HuH-7.5 (cell line): ENCODE measurements at regions not wholly inside any gene's neighbourhood (a gene's known extent, or its start where the extent isn't known, plus 50 kb on each side); places are given as distances from the start of the nearest gene placed in this dataset.

Experiments used
- DNase-seq: peaks from one replicate; pipeline ENCODE4 v3.0.0; 2011; ENCODE audit warnings: low spot score

DNA sequence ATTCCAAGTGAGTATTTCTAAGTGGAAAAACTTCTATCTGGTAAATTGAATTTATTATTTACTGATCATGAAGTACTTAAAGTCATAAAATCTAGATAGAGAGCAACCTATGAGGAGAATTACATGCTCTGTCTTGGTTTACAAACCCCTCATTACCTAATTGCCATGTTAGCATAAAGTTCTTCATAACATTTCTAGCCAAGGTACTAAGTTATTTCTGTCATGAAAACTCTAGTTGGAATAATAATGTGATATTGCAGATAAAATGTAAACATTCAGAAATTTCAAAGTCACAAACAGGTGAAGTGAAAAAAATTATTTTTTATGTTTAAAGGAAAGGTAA lies 228.6 kb downstream of the TTLL7 start:
- no peak for DNase-seq

DNA sequence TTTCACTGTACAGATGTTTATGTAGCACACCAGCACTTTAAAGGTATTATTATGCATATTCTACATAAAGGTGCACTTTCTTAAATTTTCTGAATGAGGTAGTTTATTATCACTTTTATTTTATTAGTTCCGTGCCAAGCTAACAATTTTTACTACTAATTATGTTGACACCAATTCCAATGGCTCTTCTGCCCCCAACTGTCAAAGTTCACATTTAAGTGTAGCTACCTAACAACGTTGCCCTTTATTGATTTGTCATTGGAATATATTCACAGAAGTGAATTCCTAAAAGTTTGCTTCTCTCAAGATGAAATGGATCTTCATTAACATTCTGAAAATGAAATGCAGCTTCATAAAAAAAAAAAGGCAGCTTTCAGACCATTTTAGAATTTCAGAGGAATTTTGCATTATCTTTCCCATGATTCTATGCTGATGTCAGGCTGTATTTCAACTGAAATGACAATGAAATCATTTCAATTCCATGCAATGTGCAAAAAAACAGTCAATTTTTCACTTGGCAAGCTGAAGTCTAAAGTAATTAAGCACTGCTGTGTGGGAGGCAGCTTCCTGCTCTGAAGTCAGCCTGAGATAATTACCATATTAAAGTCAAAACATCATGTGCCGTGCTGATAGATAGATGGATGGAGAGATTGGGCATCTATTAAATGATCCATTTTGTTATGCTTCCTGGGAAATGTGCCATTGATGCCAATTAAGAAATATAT lies 229.2 kb downstream of the TTLL7 start:
- no peak for DNase-seq

DNA sequence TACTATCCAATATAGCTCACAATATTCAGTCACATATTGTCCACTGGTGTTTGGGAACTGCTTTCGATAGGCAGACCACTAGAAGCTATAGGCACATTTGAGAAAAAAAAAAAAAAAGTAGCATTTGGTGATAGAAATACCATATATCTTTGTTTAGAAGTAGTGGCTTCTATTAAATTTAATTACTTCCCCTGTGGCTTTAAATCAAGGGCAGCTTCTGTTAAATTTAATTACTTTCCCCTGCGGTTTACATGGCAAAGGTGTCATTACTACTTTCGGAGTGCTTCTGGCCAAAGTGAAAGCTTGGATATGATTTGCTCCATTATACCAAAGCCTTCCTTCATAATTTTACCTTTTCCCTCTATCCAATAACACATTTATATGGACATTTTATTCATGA lies 229.9 kb downstream of the TTLL7 start:
- no peak for DNase-seq

DNA sequence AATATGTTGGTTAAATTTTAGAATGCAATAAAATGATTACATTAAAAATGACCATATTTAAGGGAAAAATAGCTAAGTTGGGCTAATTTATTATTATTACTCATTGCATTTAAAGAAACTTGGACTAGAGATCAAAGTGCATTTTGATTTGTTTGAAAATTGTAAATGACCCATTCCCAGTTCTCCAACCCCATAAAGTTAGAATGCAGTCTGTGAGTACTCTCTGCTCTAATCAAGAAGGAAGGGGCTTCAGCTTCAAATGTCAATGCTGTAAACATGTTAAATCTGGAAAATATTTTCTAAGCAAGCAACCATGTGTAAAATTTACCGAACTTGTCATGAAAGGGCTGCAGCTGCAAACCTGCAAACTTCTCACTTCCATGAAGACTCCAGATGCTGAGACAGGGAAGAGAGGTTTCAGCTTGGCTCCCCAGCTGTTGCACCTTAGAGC lies 232.7 kb downstream of the TTLL7 start:
- no peak for DNase-seq

DNA sequence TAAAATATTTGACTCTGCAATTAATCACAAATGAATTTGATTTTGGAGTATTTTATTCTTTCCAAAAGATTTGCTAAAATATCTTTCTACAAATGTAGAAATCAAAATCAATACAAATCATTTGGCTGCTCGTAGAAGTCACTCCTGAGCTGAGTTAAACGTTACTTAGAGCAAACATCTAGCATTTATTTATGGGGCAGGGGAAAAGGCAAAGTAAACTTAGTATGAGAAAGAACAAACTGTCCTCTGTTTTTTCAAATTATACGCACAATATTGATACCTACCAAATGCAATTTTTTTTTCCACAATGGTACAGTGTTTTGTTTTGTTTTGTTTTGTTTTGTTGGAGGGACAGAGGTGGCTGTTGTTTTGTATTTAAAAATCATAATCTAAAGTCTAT lies 233.8 kb downstream of the TTLL7 start:
- DNase-seq, result no peak

DNA sequence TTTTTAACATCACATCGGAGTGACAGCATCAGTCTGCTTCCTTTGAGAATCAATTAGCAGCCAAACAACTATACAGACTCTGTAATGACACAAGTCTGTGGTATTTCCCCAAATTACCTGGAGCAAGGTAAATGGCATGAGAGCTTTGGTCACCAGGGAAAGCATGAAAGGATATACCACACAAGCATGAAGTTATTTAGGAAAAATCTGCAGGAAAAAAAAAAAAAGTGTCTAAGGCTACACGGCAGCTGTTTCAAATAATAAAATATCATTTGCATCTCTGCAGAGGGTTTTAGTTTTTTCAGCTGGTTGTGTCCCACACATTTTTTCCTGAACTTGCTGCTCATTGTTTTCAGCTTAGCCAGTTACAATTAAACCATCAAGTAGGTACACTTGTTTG lies 234.7 kb downstream of the TTLL7 start:
- no peak for DNase-seq

DNA sequence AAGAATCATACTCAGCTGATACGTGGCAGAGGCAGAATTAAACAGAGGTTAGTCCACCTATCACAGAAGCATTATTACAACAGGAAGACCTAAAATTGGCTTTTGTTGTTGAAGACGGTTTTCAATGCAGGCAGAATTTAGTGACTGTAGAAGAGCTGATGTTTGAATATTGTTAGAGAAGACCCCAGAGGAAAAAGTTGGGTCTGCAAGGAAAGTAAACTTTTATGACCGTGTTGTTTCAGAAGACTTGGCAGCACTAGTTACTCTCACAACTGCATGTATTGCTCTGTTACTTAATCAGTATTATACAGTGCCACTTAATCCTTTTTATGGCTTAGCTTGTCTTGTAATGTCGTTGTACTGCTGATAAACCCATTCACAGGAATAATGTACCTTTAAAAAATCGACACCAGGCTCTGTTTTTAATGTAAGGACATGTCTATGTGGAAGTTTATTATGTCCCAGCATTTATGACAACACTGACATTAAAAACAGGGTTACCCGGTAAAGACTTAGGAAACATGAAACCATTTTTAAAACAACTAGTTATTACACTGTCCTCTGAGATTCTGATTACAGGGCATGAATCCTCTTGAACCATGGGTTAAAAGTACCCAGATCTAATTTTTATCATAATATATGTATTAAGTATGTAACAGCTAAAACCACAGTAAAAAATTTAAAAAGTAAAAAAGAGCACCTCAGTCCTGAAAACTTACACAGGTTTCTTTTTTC lies 235.4 kb downstream of the TTLL7 start:
- no peak for DNase-seq

DNA sequence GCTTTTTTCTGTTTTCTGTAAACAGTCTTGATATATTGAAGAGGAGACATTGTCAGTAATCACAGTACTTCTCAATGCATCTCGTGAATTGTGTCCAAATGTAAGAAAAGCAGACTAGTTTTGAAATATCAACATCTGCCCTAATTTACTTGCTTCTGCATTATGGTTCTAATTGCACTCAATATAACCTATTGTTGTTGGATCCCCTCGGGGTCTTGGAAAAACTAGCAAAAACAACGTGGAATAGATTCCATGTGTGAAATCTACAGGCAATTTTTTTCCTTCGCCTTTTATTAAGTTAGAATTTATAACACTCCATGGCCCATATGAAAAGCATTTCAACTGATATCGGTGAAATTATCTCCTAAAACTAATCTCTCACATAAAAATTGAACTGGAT lies 236.5 kb downstream of the TTLL7 start:
- no peak for DNase-seq

DNA sequence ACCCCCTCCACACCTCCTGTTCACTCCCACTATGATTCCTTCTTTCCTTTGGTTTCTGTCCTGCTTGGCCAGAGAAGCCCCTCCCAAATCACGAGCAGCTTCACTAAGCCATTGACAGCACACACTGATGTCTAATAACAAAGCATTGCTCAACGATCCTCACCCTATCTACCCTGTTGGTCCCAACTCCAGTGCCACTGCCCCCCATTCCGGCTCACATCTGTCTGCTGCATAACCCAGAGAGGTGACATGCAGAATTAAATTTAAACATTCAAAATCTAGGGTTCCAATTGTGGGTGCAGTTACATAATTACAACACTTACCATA lies 236.9 kb downstream of the TTLL7 start:
- DNase-seq, result no peak

DNA sequence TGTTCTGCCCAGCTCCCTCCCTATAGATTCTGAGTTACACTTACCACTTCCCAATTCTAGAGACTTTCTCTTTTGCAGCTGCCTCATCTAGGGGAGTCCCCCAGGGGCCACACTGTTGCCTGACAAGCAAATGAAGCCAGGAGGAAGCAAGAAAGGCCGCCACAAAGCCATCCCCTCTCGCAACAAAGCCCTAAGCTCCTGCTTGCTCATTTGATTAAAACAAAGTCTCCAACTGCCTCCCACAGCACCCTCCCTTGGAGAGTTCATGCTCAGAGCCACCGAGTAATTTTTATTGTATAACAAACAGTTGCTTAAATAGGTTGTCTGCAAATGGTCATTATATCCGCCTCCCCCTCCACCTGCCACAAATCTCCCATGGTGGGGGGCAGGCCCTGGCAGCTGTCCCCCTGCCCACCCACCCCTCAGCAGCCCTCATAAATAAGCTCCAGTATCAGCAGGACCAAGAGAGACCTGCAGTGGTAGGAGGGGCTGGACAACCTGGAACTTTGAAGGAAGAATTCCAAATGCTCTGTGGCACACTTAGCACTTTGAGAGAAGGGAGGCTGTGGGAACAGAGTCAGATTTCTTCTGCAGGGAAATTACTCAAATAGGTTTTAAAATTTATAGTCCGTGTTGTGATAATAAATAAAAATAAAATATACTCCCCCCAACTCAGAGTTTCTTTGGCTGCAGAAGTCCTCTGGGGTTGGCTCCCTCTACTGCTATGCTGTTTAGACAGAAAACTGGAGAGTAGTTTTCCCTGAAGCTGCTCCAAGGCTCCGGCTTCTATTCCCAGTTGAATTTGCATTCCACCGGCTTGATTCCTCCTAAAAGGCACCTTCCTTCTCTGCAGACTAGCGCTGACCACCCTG lies 237.5 kb downstream of the TTLL7 start:
- DNase-seq, result no peak

DNA sequence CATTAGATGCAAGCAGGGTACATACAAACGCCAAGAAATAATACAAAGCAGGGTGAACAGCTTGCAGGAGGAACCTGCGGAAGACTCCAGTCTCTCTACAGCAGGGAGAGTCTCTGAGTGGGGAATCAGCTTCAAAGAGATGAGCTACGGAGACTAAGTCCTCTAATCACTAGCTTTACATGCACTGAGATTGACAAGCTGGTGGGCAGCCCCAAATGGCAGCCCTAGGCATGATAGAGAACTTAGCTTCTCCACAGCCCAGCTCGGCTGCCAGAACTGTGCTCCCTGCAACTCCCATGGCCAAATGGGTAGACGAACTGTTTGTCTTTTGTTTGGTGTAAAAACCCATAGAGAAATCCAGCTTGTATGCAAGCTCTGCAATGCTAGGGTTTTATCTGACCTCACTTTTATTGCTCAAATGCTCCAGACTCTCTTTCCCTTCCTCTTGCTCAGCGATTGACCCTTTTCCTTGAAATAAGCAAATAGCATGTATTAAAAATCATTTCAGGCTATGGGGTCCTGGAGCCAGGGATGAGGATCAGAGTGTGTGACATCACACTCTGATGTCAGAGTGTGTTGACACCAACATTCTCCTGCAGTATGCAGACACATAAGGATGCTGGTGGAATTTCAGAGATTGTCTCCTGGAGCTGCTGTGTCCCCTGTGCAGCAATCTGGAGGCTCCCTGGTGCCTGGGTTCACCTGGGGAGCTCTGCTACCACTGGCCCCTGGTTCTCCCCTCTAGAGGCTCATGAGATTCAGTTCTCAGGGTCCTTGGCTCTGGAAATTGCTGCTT lies 238.5 kb downstream of the TTLL7 start:
- DNase-seq, result no peak

DNA sequence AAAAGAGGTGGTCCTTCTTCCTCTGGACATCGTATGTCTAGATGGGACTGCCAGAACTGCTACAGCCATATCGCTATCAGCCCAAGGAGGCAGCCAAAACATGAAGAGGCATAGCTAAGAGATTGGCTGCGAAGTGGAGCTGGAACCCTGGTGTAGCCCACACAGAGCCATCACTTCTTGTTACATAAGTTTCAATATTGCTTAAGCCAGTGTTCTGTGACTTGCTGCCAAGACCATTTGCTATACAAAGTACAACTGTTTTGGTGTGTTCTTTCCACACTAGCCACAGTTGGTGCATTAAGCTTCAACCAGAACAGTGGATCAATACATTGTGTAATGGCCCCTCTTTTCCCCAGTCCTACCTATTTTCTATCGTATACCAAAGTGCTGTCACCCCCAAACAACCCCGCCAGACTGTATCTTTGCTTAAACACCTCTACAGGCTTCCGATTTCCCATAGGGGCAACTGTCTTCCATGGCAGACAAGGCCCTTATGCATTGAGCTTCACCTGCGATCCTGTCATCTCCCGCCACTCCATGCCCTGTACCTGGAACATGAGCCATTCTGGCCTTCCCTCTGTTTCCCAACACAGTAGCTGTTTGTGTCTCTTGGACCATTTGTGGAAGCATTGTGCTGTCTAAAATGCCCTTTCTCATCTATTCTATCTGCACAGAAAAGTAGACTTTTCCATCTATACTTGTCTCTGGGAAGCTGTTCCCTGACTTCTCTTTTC lies 241.8 kb downstream of the TTLL7 start:
- DNase-seq, result no peak

DNA sequence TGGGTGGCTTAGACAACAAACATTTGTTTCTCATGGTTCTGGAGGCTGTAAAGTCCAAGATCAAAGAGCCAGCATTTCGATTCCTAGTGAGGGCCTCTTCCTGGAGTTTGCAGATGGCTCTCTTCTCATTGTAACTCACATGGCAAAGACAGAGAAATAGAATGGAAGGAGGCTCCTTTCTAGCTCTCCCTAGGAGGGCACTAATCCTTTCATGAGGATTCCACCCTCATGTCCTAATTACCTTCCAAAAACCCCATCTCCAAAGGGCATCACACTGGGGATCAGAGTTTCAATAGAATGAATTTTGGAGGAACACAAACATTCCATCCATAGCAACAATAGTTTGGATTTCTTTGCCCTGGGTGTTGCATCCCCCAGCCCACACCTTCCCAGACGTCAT lies 247.3 kb downstream of the TTLL7 start:
- no peak for DNase-seq

DNA sequence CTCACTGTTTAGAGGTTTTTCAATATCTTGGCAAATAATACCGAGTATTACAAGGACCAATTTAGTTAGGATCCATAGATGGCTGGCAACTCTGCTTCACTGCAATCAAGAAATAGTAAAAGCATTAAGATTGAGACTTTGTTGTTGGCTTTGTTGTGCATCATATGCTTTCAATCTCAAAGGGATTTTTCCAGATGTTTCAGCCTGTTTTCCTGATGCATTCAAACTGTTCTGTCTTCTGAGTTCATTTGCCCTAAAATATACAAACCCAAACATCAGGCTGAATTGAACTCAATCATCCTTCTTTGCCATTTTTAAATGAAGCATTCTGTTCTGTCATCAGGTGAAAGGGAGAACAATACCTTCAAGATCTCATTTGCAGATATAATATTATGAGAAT lies 248.7 kb downstream of the TTLL7 start:
- no peak for DNase-seq

DNA sequence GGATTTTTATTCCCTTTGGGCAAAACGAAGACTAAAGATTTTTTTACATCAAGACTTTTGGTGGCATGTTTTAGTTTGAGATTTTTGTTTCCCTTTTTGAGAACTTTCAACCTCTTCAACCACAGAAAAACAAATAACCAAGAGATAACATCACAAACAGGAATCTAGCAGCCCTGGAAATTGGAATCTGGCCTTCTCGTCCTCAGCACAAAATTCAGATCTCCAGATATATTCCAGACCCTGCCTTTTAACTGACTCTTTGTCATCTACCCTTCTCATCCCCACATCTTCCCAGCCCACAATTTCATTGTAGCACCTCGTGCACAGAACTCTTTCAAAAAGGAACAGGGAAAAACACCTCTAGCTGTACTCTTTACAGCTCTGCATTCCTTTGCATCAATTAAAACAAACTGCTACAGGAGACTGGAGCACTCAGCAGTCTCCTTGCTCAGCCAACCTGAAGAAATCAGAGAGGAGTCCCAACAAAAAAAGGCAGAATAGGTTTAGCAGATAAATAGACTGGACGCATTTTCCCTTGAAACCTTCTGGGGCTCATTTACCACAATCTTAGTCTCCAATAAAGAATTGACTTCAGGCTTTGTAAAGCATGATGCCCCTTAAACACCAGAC lies 251.0 kb downstream of the TTLL7 start:
- no peak for DNase-seq

DNA sequence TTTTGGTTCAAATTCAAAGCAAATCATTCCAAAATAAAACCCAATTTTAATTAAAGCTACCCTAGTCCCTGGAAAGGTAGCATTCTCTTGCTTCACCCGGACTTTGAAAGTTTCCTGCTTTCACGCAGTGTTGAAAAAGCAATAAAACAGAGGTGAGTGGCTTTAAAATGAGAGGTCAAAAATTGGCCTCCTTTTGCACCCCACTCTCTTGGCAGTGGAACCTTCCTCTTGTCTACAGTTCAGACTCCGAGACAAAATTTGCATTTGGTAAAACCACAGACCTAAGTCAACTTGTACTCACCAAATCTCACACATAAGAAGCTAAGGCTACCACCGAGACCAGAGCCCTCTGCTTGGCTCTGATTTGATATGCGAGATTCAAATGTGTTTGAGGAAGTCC lies 252.7 kb downstream of the TTLL7 start:
- no peak for DNase-seq

DNA sequence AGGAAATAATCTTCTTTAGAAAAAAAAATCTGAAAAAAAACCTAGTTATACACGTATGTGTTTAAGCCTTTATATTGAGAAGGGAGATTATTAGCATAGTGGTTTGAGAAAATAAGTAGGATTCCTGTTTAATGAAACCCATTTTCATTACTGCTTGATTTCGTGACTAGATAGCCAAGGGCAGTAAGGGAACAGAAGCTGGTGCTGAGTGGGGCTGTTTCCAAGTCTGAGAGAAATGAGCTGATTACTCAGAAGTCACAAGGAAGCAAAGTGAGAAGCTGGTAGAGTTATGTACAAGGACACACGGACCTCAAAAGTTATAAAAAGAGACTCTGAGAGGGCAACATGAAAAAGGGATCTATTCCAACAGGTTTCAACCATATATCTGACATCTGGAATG lies 256.5 kb downstream of the TTLL7 start:
- no peak for DNase-seq

DNA sequence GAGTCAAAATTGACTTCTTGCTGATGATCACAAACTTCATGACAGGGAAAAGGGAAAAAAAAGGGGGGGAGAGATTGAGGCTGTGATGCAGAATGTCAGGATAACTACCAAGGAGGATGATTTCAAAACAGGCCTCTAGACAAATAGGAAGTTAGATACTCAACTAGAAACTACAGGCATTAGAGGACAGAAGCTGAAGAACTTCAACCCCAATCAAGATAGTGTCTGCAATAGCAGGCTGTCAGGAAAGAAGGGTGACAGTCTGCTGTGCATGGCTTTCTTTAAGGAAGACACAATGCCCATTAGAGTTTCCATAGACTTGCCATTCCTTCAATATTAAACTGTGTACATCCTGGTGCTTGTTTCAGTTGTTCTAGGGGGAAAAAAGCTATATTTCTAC lies 257.2 kb downstream of the TTLL7 start:
- no peak for DNase-seq

DNA sequence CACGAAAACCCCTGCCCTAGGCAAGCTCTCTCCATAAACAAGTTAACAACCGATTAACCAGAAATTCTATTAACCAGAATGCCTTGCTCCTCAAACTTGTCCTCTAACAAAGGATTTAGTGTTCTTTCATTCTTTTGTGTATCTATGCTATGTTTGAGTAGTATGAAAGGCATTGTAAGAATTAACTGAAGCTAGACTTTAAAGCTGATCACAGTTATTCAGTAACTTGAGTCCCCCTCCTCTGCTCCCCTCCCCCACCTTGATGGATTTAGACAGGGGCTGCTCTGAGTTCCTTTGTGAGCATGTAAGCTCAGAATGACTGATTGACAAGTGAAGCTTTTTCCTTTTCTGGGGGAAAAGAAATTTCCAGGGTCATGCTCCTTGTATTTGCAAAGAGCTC lies 257.6 kb downstream of the TTLL7 start:
- DNase-seq, result no peak

DNA sequence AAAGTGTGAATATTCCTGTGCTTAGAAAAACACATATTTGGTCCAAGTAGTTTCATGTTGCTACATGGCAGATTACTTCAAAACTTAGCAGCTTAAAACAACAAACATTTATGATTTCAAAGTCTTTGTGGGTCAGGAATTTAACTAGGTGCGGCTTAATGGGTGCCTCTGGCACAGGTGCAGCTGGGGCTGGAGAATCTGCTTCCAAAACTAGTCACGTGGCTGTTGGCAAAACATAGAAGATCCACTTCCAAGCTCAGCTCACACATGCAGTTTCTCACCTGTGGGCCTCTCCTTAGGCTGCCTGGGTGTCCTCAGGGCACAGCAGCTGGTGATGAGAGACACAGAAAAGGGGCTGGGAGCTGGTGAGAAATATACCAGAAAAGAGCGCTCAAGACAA lies 263.4 kb downstream of the TTLL7 start:
- no peak for DNase-seq

DNA sequence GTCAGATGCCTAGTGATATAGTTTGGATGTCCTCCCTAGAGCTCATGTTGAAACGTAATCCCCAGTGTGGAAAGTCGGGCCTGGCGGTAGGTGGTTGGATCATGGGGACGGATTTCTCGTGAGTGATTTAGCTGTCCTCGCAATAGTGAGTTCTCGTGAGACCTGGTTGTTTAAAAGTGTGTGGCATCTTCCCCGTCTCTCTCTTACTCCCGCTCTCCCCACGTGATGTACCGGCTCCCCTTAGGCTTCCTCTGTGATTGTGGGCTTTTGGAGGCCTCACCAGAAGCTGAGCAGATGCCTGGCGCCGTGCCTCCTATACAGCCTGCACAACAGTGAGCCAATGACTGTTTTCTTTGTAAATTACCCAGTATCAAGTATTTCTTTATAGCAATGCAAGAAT lies 264.5 kb downstream of the TTLL7 start:
- DNase-seq, result no peak
